ENCODE measurements at regions not wholly inside any gene's neighbourhood (a gene's known extent, or its start where the extent isn't known, plus 50 kb on each side); places are given as distances from the start of the nearest gene placed in this dataset.

DNA sequence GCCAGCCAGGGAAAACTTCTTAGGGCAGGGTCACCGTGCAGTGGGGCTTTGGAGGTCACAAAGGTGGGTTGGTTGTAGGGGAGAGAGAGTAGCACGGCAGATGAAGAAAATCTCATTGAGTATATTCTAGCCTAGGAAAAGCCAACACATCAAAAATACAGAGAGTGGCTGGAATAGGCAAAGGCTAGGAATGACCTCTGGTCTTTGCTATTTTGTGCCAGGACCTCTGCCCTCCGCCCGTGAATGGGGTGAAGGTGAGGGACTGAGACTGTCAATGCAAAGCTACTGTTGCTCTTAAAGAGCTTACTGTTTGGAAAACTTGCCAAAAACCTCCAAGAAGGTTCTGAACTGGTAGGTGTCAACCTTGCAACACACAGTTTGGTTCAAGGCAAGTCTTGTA is 346.7 kb downstream of the CDH26 start:
- TF ChIP-seq, protein P1, sequence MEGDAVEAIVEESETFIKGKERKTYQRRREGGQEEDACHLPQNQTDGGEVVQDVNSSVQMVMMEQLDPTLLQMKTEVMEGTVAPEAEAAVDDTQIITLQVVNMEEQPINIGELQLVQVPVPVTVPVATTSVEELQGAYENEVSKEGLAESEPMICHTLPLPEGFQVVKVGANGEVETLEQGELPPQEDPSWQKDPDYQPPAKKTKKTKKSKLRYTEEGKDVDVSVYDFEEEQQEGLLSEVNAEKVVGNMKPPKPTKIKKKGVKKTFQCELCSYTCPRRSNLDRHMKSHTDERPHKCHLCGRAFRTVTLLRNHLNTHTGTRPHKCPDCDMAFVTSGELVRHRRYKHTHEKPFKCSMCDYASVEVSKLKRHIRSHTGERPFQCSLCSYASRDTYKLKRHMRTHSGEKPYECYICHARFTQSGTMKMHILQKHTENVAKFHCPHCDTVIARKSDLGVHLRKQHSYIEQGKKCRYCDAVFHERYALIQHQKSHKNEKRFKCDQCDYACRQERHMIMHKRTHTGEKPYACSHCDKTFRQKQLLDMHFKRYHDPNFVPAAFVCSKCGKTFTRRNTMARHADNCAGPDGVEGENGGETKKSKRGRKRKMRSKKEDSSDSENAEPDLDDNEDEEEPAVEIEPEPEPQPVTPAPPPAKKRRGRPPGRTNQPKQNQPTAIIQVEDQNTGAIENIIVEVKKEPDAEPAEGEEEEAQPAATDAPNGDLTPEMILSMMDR (conservative IDR thresholded peaks at IDR 0.05; ENCODE audit: low read length) = no peak
- TF ChIP-seq EZH2phosphoT487 (IDR thresholded peaks at IDR 0.05; ENCODE audit: borderline replicate concordance, low read depth, low read length) = no peak

Measured in OCI-LY7 (cell line).